ENCODE measurements at regions not wholly inside any gene's neighbourhood (a gene's known extent, or its start where the extent isn't known, plus 50 kb on each side); places are given as distances from the start of the nearest gene placed in this dataset.

DNA sequence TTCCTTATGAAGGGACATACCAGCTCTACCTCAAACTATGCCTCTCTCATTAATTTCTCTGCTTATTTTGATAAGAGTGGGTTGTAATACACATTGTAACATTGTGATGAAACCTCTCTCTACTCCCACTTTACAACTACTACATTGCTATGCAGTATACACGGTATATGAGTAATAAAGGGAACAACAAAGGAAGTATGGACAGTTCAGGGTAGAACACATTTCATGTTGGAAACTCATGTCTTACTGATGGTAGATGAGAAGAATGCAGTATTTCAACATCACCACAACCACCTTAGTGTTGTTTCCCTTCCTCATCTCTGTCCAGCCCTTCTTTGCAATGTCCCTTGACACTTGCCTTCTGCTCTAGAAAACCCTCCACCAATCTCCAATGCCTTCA, 515.9 kb upstream of the CELF4 start:
- no peaks in the 10 kb centered on the region for H4K20me1 ChIP-seq (ENCODE audit: insufficient read depth)
- H3K27ac ChIP-seq = no peak overlapping the region
- H3K79me2 ChIP-seq (ENCODE audit: insufficient read depth, low read depth) = no peaks in the 10 kb centered on the region
- H3K36me3 ChIP-seq (ENCODE audit: insufficient read depth) = no peaks in the 10 kb centered on the region
- no peaks in the 10 kb centered on the region for H3K27me3 ChIP-seq (ENCODE audit: insufficient read depth, low read depth)
- TF ChIP-seq, protein P1, sequence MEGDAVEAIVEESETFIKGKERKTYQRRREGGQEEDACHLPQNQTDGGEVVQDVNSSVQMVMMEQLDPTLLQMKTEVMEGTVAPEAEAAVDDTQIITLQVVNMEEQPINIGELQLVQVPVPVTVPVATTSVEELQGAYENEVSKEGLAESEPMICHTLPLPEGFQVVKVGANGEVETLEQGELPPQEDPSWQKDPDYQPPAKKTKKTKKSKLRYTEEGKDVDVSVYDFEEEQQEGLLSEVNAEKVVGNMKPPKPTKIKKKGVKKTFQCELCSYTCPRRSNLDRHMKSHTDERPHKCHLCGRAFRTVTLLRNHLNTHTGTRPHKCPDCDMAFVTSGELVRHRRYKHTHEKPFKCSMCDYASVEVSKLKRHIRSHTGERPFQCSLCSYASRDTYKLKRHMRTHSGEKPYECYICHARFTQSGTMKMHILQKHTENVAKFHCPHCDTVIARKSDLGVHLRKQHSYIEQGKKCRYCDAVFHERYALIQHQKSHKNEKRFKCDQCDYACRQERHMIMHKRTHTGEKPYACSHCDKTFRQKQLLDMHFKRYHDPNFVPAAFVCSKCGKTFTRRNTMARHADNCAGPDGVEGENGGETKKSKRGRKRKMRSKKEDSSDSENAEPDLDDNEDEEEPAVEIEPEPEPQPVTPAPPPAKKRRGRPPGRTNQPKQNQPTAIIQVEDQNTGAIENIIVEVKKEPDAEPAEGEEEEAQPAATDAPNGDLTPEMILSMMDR (conservative IDR thresholded peaks at IDR 0.05; ENCODE audit: low read depth, low read length) = no peak
- no peaks in the 10 kb centered on the region for H3K4me1 ChIP-seq (ENCODE audit: low read depth, poor library complexity, severe bottlenecking)
- H3K4me3 ChIP-seq (IDR thresholded peaks at IDR 0.05; ENCODE audit: insufficient read depth, low read depth, low read length) = no peak overlapping the region
- H3K4me2 ChIP-seq = no peak overlapping the region
- H2AFZ ChIP-seq (ENCODE audit: low read depth) = no peak overlapping the region
- H3K9ac ChIP-seq = no peak overlapping the region

DNA sequence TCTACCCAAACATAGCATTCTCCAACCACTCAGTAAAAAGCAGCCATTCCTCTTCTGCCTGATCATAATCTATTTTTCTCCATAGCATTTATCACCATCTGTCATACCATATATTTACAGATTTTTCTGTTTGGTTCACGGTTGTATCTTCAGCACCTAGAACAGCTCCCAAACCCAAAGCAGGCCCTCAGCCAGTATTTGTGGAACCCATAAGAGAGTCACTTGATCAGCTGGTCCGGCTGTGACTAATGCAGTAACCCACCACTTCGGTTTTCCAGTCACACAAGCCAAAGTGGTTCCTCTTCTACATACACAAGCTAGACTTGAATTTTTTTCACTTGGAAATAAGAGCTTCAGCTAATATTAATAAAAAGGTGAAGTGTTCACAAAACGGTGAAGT, 511.6 kb upstream of the CELF4 start:
- Histone ChIP-seq H3K4me2 (no peak overlapping the region), H3K27me3 (ENCODE audit: insufficient read depth, low read depth) (no peaks in the 10 kb centered on the region), H4K20me1 (ENCODE audit: insufficient read depth) (no peaks in the 10 kb centered on the region), H3K4me3 (IDR thresholded peaks at IDR 0.05; ENCODE audit: insufficient read depth, low read depth, low read length) (no peak overlapping the region), H3K9ac (no peak overlapping the region), H3K27ac (no peak overlapping the region), H3K79me2 (ENCODE audit: insufficient read depth, low read depth) (no peaks in the 10 kb centered on the region), H2AFZ (ENCODE audit: low read depth) (no peak overlapping the region), H3K36me3 (ENCODE audit: insufficient read depth) (no peaks in the 10 kb centered on the region), H3K4me1 (ENCODE audit: low read depth, poor library complexity, severe bottlenecking) (no peaks in the 10 kb centered on the region)
- TF ChIP-seq, protein P1 (conservative IDR thresholded peaks at IDR 0.05; ENCODE audit: low read depth, low read length) = no peak

DNA sequence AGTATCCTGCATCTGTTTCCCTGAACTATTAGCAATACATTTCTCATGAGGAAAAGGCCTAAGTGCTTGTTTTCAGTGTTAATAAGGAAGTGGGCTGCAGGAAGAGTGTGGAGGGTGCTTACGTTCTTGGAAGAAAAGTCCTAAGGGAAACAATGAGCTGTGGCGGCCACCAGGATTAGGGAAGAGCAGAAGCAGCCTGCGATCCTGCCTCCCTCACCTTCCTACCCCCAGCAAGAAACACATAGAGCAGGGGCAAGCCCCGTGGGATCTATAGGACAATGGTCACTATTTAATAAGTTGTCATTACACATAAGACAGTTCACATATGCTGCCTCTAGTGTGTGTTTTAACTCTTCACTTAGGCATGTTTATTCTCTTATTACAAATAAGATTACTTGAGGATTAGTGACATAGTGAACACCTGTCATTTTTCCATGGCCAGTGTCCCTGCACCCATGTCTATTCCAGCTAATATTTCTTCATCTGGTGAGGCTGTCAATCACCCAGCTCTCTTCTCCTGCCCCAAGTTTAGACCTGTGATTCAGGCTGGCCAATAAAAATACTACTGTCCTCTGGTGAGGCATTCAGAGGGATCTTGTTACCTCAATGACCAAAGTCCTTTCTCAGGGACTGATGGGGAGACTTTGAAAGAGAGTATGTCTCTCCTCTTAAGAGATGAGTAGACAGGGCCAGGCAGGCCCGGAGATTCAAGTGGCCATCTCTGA, 510.9 kb upstream of the CELF4 start:
- Histone ChIP-seq H3K4me3 (IDR thresholded peaks at IDR 0.05; ENCODE audit: insufficient read depth, low read depth, low read length) (no peak overlapping the region), H3K9ac (no peak overlapping the region), H2AFZ (ENCODE audit: low read depth) (no peak overlapping the region), H3K27me3 (ENCODE audit: insufficient read depth, low read depth) (no peaks in the 10 kb centered on the region), H3K79me2 (ENCODE audit: insufficient read depth, low read depth) (no peaks in the 10 kb centered on the region), H4K20me1 (ENCODE audit: insufficient read depth) (no peaks in the 10 kb centered on the region), H3K4me1 (ENCODE audit: low read depth, poor library complexity, severe bottlenecking) (no peaks in the 10 kb centered on the region), H3K36me3 (ENCODE audit: insufficient read depth) (no peaks in the 10 kb centered on the region), H3K4me2 (no peak overlapping the region), H3K27ac (no peak overlapping the region)
- TF ChIP-seq, protein P1 (conservative IDR thresholded peaks at IDR 0.05; ENCODE audit: low read depth, low read length) = no peak

DNA sequence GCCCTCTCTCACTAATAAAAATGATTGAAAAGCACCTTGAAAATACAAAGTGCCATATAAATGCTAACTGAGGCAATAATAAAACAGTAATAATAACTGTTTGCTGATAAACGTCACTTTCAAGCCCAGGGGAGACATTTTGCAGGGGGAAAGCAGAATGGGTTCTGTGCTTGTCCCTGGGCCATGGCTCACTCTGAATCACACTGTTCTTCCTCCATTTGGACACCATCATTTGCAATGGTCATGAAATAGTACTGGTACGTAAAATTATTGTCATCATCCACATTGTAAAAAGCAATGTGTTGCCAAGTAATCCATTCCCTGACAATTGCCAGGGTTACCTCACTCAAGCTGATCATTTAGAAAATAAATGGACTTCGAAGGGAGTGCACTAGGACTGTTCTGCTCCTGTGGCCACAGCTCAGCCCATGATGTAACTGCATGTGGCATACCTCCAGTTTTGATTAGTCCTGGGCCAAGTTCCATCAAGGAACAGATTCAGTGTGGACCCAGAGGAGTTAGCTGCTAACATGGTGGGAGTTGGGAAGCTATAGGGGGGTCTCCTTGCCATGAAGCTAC, 508.8 kb upstream of the CELF4 start:
- Histone ChIP-seq H3K4me2 (no peak overlapping the region), H3K27me3 (ENCODE audit: insufficient read depth, low read depth) (no peaks in the 10 kb centered on the region), H2AFZ (ENCODE audit: low read depth) (no peak overlapping the region), H3K4me1 (ENCODE audit: low read depth, poor library complexity, severe bottlenecking) (no peaks in the 10 kb centered on the region), H4K20me1 (ENCODE audit: insufficient read depth) (no peaks in the 10 kb centered on the region), H3K4me3 (IDR thresholded peaks at IDR 0.05; ENCODE audit: insufficient read depth, low read depth, low read length) (no peak overlapping the region), H3K79me2 (ENCODE audit: insufficient read depth, low read depth) (no peaks in the 10 kb centered on the region), H3K9ac (no peak overlapping the region), H3K36me3 (ENCODE audit: insufficient read depth) (no peaks in the 10 kb centered on the region), H3K27ac (no peak overlapping the region)
- TF ChIP-seq, protein P1 (conservative IDR thresholded peaks at IDR 0.05; ENCODE audit: low read depth, low read length) = no peak
